Aorta (tissue), 5 donors: ENCODE measurements at regions not wholly inside any gene's neighbourhood (a gene's known extent, or its start where the extent isn't known, plus 50 kb on each side); places are given as distances from the start of the nearest gene placed in this dataset.

Source experiments
- ATAC-seq: fragments of 200-7000 bp; cut with Tn5 transposase; one replicate; pipeline ENCODE4 v1.9.1; 2022; ENCODE audit warnings: moderate library complexity; ENCODE audit not compliant: low FRiP score
- DNase-seq, 2 donors: peaks; one replicate each; pipeline ENCODE4 v3.0.0-alpha.2; 2020
- H3K27ac ChIP-seq, 2 donors: one replicate each; pipeline ENCODE4 v1.5.1; 2013; ENCODE audit warnings: low read length in 2 of 2, mild to moderate bottlenecking in 2 of 2, moderate library complexity in 2 of 2, control low read depth in 1 of 2, inconsistent platforms in 1 of 2, low read depth in 1 of 2
- H3K27me3 ChIP-seq, 2 donors: one replicate each; pipeline ENCODE4 v1.6.1; 2013; ENCODE audit warnings: control low read depth in 1 of 2, low read length in 1 of 2, mild to moderate bottlenecking in 1 of 2, moderate library complexity in 1 of 2; ENCODE audit not compliant: insufficient read depth in 2 of 2, control insufficient read depth in 1 of 2
- H3K36me3 ChIP-seq, 2 donors: one replicate each; pipeline ENCODE4 v1.6.1; 2013; ENCODE audit warnings: control low read depth in 1 of 2, low read length in 1 of 2, mild to moderate bottlenecking in 1 of 2; ENCODE audit not compliant: insufficient read depth in 2 of 2, control insufficient read depth in 1 of 2
- H3K4me1 ChIP-seq, 2 donors: one replicate each; pipeline ENCODE4 v1.6.1; 2013; ENCODE audit warnings: low read length in 2 of 2, control low read depth in 1 of 2, mild to moderate bottlenecking in 1 of 2, moderate library complexity in 1 of 2; ENCODE audit not compliant: insufficient read depth in 2 of 2, control insufficient read depth in 1 of 2
- H3K4me3 ChIP-seq, 2 donors: one replicate each; pipeline ENCODE4 v1.5.1; 2013; ENCODE audit warnings: low read length in 2 of 2, control low read depth in 1 of 2, mild to moderate bottlenecking in 1 of 2
- H3K9me3 ChIP-seq: one replicate; pipeline ENCODE4 v1.6.1; 2013; ENCODE audit warnings: mild to moderate bottlenecking, low read length; ENCODE audit not compliant: control insufficient read depth
- WGBS, 2 donors: extraction: QIAGEN DNeasy Blood & Tissue Kit; methylation state at CpG; one replicate each; pipeline ENCODE4 v1.1.7; 2013; 5-methylcytosine and 5-hydroxymethylcytosine counted together
- intact Hi-C, 2 donors: fragments of 100-400 bp; cut with DNase I; formaldehyde crosslinking; loops; one replicate each; pipeline versions ENCODE4 v1.14.2 to v1.15.0; 2022
- donor health status: healthy with polysubstance abuse.
- donor health status: Bipolar disorder and iron deficiency.
- donor health status: DM: no; HTN: no; CAD: no.
- donor health status: DM: no; HTN: no; CAD: no.
- donor health status: DM: yes; HTN: yes; CAD: no.

- no peak for ATAC-seq
- 40 to 52% methylated on average over 12 to 20 of the region's 20 CpGs for WGBS, 2 donors
- Histone ChIP-seq H3K27me3 (no peaks in the 10 kb centered on the region), H3K9me3 (peaks cover 1% of the 10 kb centered on the region), H3K27ac (no peak overlapping the region), H3K4me3 (no peak overlapping the region), H3K36me3 (no peaks in the 10 kb centered on the region), H3K4me1 (no peaks in the 10 kb centered on the region)
- DNase-seq, result no peak
- intact Hi-C loops, result no loop called here
Measured at GRCh38 chr12:113673458-113674238, 202.0 kb upstream of the LHX5 start.

GRCh38 chr12:113670742-113671141, 199.1 kb upstream of the LHX5 start:
- intact Hi-C loops, result no loop called here
- Histone ChIP-seq H3K27me3 (no peaks in the 10 kb centered on the region), H3K4me1 (no peaks in the 10 kb centered on the region), H3K4me3 (no peak overlapping the region), H3K36me3 (no peaks in the 10 kb centered on the region), H3K9me3 (no peaks in the 10 kb centered on the region), H3K27ac (no peak overlapping the region)
- 74 to 86% methylated on average over 1 of the region's 1 CpG for WGBS, 2 donors
- no peak for DNase-seq
- ATAC-seq, result no peak

- Histone ChIP-seq H3K27me3 (no peaks in the 10 kb centered on the region), H3K4me1 (no peaks in the 10 kb centered on the region), H3K4me3 (no peak overlapping the region), H3K27ac (no peak overlapping the region), H3K9me3 (no peaks in the 10 kb centered on the region), H3K36me3 (no peaks in the 10 kb centered on the region)
- DNase-seq (no peak), ATAC-seq (no peak)
- WGBS, 2 donors, result 38 to 43% methylated on average over 6 of the region's 6 CpGs
- intact Hi-C loops, result no loop called here
Measured at GRCh38 chr12:113667676-113668356, 196.1 kb upstream of the LHX5 start.

- DNase-seq (no peak), ATAC-seq (no peak)
- H3K27me3 ChIP-seq, result no peaks in the 10 kb centered on the region
- no peaks in the 10 kb centered on the region for H3K9me3 ChIP-seq
- H3K27ac ChIP-seq, result no peak overlapping the region
- no peaks in the 10 kb centered on the region for H3K36me3 ChIP-seq
- no peak overlapping the region for H3K4me3 ChIP-seq
- intact Hi-C loops, result no loop called here
- H3K4me1 ChIP-seq, result no peaks in the 10 kb centered on the region
- WGBS, 2 donors, result 70 to 78% methylated on average over 1 of the region's 1 CpG
Measured at GRCh38 chr12:113667095-113667494, 195.4 kb upstream of the LHX5 start.

- no peaks in the 10 kb centered on the region for H3K27me3 ChIP-seq
- no peaks in the 10 kb centered on the region for H3K36me3 ChIP-seq
- ATAC-seq, result no peak
- H3K4me1 ChIP-seq, result no peaks in the 10 kb centered on the region
- H3K4me3 ChIP-seq, result no peak overlapping the region
- DNase-seq, result no peak
- intact Hi-C loops, result no loop called here
- no peaks in the 10 kb centered on the region for H3K9me3 ChIP-seq
- H3K27ac ChIP-seq, result no peak overlapping the region
- WGBS, 2 donors, result 64 to 69% methylated on average over 6 of the region's 6 CpGs
Measured at GRCh38 chr12:113666223-113666622, 194.6 kb upstream of the LHX5 start.

- DNase-seq (no peak), ATAC-seq (no peak)
- 80 to 83% methylated on average over 4 of the region's 4 CpGs for WGBS, 2 donors
- no peaks in the 10 kb centered on the region for H3K9me3 ChIP-seq
- no peaks in the 10 kb centered on the region for H3K36me3 ChIP-seq
- no peak overlapping the region for H3K4me3 ChIP-seq
- no peaks in the 10 kb centered on the region for H3K4me1 ChIP-seq
- H3K27ac ChIP-seq, result no peak overlapping the region
- no peaks in the 10 kb centered on the region for H3K27me3 ChIP-seq
- intact Hi-C loops, result no loop called here
Measured at GRCh38 chr12:113665457-113665856, 193.8 kb upstream of the LHX5 start.

- H3K9me3 ChIP-seq, result no peaks in the 10 kb centered on the region
- H3K36me3 ChIP-seq, result no peaks in the 10 kb centered on the region
- no peak for ATAC-seq
- H3K27ac ChIP-seq, result no peak overlapping the region
- 15 to 24% methylated on average over 6 of the region's 6 CpGs for WGBS, 2 donors
- no peaks in the 10 kb centered on the region for H3K4me1 ChIP-seq
- no peak overlapping the region for H3K4me3 ChIP-seq
- H3K27me3 ChIP-seq, result no peaks in the 10 kb centered on the region
- no peak for DNase-seq
- intact Hi-C loops, result no loop called here
Measured at GRCh38 chr12:113664224-113664681, 192.6 kb upstream of the LHX5 start.

- Histone ChIP-seq H3K9me3 (no peaks in the 10 kb centered on the region), H3K36me3 (no peaks in the 10 kb centered on the region), H3K4me3 (no peak overlapping the region), H3K4me1 (no peaks in the 10 kb centered on the region), H3K27me3 (no peaks in the 10 kb centered on the region), H3K27ac (no peak overlapping the region)
- ATAC-seq (no peak), DNase-seq (no peak)
- intact Hi-C loops, result no loop called here
- WGBS, 2 donors, result 61 to 64% methylated on average over 10 of the region's 10 CpGs
Measured at GRCh38 chr12:113663396-113663795, 191.7 kb upstream of the LHX5 start.

GRCh38 chr12:113660936-113661335, 189.3 kb upstream of the LHX5 start:
- H3K27ac ChIP-seq, result no peak overlapping the region
- intact Hi-C loops, result no loop called here
- DNase-seq, result no peak
- peaks cover 0 to 2% of the 10 kb centered on the region in 2 donors for H3K27me3 ChIP-seq
- 28 to 36% methylated on average over 2 of the region's 2 CpGs for WGBS, 2 donors
- H3K4me3 ChIP-seq, result no peak overlapping the region
- ATAC-seq, result no peak
- H3K36me3 ChIP-seq, result no peaks in the 10 kb centered on the region
- H3K4me1 ChIP-seq, result no peaks in the 10 kb centered on the region
- H3K9me3 ChIP-seq, result peaks cover 3% of the 10 kb centered on the region
